Spleen (tissue), 11 donors: ENCODE measurements at regions not wholly inside any gene's neighbourhood (a gene's known extent, or its start where the extent isn't known, plus 50 kb on each side); places are given as distances from the start of the nearest gene placed in this dataset.

Experiments used
- DNase-seq: peaks from one replicate; pipeline ENCODE4 v3.0.0-alpha.2; 2020
- H3K27ac ChIP-seq, 8 donors: fragments of 200-600 bp; sonication (generic) in 7 of 8; 1 replicate in 4 of 8; 2 replicates in 4 of 8; pipeline versions ENCODE4 v1.5.0 to v1.8.0; 2016 to 2021; ENCODE audit warnings: inconsistent platforms in 4 of 8, mild to moderate bottlenecking in 4 of 8, moderate library complexity in 1 of 8
- H3K27me3 ChIP-seq, 7 donors: fragments of 200-600 bp; sonication (generic) in 6 of 7; replicated peaks in 1 of 7; 1 replicate in 4 of 7; 2 replicates in 3 of 7; pipeline versions ENCODE4 v1.5.0 to v1.8.0; 2016 to 2021; ENCODE audit warnings: inconsistent platforms in 3 of 7, mild to moderate bottlenecking in 1 of 7
- H3K36me3 ChIP-seq, 6 donors: fragments of 200-600 bp; sonication (generic) in 5 of 6; 1 replicate in 4 of 6; 2 replicates in 2 of 6; pipeline versions ENCODE4 v1.5.0 to v1.8.0; 2016 to 2021; ENCODE audit warnings: inconsistent platforms in 2 of 6
- H3K4me1 ChIP-seq, 6 donors: fragments of 200-600 bp; sonication (generic) in 5 of 6; 1 replicate in 3 of 6; 2 replicates in 3 of 6; pipeline versions ENCODE4 v1.5.0 to v1.8.0; 2016 to 2021; ENCODE audit warnings: inconsistent platforms in 3 of 6
- H3K4me3 ChIP-seq, 8 donors: fragments of 200-600 bp; sonication (generic) in 7 of 8; 1 replicate in 4 of 8; 2 replicates in 4 of 8; pipeline versions ENCODE4 v1.5.0 to v1.8.0; 2016 to 2021; ENCODE audit warnings: inconsistent platforms in 4 of 8, mild to moderate bottlenecking in 4 of 8, moderate library complexity in 2 of 8
- H3K9me3 ChIP-seq, 8 donors: fragments of 200-600 bp; sonication (generic) in 7 of 8; 1 replicate in 4 of 8; 2 replicates in 4 of 8; pipeline versions ENCODE4 v1.5.0 to v1.8.0; 2016 to 2021; ENCODE audit warnings: inconsistent platforms in 4 of 8
- POLR2A ChIP-seq, 3 donors: fragments of 450-650 bp; IDR thresholded peaks; one replicate each; pipeline ENCODE4 v1.5.1; 2017; ENCODE audit warnings: antibody characterized with exemption in 3 of 3, mild to moderate bottlenecking in 1 of 3
- POLR2AphosphoS5 ChIP-seq, 3 donors: sonication (generic); formaldehyde crosslinking; IDR thresholded peaks; one replicate each; pipeline ENCODE4 v1.5.1; 2017; ENCODE audit warnings: antibody characterized with exemption in 3 of 3
- WGBS, 5 donors: extraction: QIAGEN DNeasy Blood & Tissue Kit in 3 of 5; methylation state at CpG; one replicate each; pipeline versions ENCODE4 v1.1.5 to v1.1.7; 2013 to 2018; 5-methylcytosine and 5-hydroxymethylcytosine counted together
- intact Hi-C: fragments of 100-400 bp; cut with DNase I; formaldehyde crosslinking; loops from one replicate; pipeline ENCODE4 v1.15.0; 2023; ENCODE audit warnings: low total_unique reads
- TF ChIP-seq, protein P1 (sequence below), 11 experiments: fragments of 200-600 bp in 7 of 11; fragments of 450-650 bp in 4 of 11; sonication (generic) in 4 of 11; IDR thresholded peaks in 8 of 11; conservative IDR thresholded peaks in 3 of 11; 1 replicate in 7 of 11; 2 replicates in 4 of 11; pipeline versions ENCODE4 v1.4.0 to v1.8.0; 2016 to 2021; ENCODE audit warnings: antibody characterized with exemption in 11 of 11, inconsistent platforms in 4 of 11, mild to moderate bottlenecking in 1 of 11
- donor health status: healthy with polysubstance abuse.
- donor health status: DM: no; HTN: no; CAD: no; lungs with moderate emphysema.
- donor health status: DM: no; HTN: no; CAD: no.
- donor health status: Bipolar disorder and iron deficiency.
- donor health status: healthy.
- donor health status: DM: no; HTN: no; CAD: no.
- donor health status: DM: yes; HTN: yes; CAD: no.

DNA sequence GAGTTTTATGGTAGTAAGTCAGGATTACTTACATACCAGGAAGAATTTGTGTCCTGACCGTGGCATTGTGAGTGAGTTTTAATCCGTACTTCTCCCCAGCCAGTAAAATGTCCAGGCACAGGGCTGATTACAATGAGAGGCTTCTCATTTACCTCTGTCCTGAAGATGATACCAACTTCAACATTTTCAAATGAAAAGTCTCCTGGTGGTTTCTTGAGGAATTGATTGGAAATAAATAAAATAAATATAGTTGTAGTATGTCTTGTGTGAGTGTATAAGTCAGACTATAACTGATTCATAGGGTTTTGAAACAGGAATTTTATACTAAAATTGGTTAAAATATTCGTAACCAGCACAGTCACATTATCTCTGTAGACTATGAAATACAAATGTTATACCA, 382.5 kb downstream of the ETS1 start:
- no peak overlapping the region for H3K27ac ChIP-seq

DNA sequence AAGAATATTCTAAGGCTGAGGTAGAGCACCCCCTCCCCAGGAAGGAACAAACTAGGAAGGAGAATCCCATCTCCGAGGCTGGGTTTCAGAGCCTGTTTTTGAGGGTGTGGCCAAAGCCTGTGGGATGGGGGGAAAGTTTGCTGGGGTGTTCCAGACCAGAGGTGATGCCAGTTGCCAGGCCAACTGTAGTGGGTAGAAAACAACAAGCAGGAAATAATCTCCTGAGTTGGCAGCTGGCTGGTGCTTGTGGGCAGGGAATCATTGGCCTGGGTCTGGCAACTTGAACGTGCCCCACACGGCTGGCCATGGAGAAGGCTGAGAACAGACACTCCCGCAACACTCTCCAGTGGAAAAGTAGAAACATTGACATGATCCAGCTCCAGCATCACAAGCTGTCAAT, 385.6 kb downstream of the ETS1 start:
- intact Hi-C loops, result no loop called here
- DNase-seq, result no peak
- Histone ChIP-seq H3K4me3 (no peak overlapping the region), H3K9me3 (peaks cover 0 to 4% (median 0%) of the 10 kb centered on the region in 8 donors), H3K27me3 (no peaks in the 10 kb centered on the region), H3K4me1 (no peaks in the 10 kb centered on the region), H3K27ac (no peak overlapping the region), H3K36me3 (no peaks in the 10 kb centered on the region)
- 63 to 74% (median 67%) methylated on average over 4 of the region's 4 CpGs for WGBS, 5 donors
- TF ChIP-seq, protein P1, sequence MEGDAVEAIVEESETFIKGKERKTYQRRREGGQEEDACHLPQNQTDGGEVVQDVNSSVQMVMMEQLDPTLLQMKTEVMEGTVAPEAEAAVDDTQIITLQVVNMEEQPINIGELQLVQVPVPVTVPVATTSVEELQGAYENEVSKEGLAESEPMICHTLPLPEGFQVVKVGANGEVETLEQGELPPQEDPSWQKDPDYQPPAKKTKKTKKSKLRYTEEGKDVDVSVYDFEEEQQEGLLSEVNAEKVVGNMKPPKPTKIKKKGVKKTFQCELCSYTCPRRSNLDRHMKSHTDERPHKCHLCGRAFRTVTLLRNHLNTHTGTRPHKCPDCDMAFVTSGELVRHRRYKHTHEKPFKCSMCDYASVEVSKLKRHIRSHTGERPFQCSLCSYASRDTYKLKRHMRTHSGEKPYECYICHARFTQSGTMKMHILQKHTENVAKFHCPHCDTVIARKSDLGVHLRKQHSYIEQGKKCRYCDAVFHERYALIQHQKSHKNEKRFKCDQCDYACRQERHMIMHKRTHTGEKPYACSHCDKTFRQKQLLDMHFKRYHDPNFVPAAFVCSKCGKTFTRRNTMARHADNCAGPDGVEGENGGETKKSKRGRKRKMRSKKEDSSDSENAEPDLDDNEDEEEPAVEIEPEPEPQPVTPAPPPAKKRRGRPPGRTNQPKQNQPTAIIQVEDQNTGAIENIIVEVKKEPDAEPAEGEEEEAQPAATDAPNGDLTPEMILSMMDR (IDR thresholded peaks at IDR 0.05 in 8 of 11, conservative IDR thresholded peaks at IDR 0.05 in 3 of 11), result no peak
- TF ChIP-seq POLR2AphosphoS5 (IDR thresholded peaks at IDR 0.05), result no peak
- no peak for TF ChIP-seq POLR2A (IDR thresholded peaks at IDR 0.05)

More for the DNA sequence above, 382.5 kb downstream of the ETS1 start:
- Histone ChIP-seq H3K9me3 (peaks cover 0 to 5% (median 0%) of the 10 kb centered on the region in 8 donors), H3K4me3 (no peak overlapping the region), H3K27me3 (no peaks in the 10 kb centered on the region), H3K4me1 (peaks cover 0 to 6% (median 0%) of the 10 kb centered on the region in 6 donors), H3K36me3 (no peaks in the 10 kb centered on the region)
- DNase-seq, result no peak
- TF ChIP-seq POLR2A (IDR thresholded peaks at IDR 0.05) (no peak), POLR2AphosphoS5 (IDR thresholded peaks at IDR 0.05) (no peak)
- TF ChIP-seq, protein P1 (IDR thresholded peaks at IDR 0.05 in 8 of 11, conservative IDR thresholded peaks at IDR 0.05 in 3 of 11), result no peak
- intact Hi-C loops, result no loop called here
- 92 to 98% (median 95%) methylated on average over 3 of the region's 3 CpGs for WGBS, 5 donors

DNA sequence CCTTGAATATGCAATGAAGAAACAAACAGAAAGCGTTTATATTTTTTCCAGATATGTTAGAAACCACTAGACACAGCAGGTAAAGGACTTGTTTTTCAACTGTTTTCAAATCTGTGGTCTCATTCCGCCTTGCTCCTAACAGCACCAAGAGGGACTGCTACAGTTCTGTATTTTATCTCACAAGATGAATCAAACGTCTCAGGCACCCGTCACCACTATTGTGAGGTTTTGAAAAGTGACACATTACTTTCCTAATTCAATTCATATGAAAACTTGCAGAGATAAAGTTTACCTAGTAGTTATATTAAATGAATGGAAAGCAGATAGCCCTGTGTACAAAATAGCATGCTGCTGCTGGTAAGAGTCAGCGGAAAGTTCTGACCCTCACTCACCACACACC, 386.3 kb downstream of the ETS1 start:
- no peaks in the 10 kb centered on the region for H3K9me3 ChIP-seq
- DNase-seq, result no peak
- H3K4me1 ChIP-seq, result peaks cover 0 to 4% (median 0%) of the 10 kb centered on the region in 6 donors
- 83 to 94% (median 87%) methylated on average over 5 of the region's 5 CpGs for WGBS, 5 donors
- H3K4me3 ChIP-seq, result no peak overlapping the region
- H3K27me3 ChIP-seq, result no peaks in the 10 kb centered on the region
- no peaks in the 10 kb centered on the region for H3K36me3 ChIP-seq
- intact Hi-C loops, result no loop called here
- no peak overlapping the region for H3K27ac ChIP-seq
- TF ChIP-seq POLR2AphosphoS5 (IDR thresholded peaks at IDR 0.05), result no peak
- TF ChIP-seq, protein P1 (IDR thresholded peaks at IDR 0.05 in 8 of 11, conservative IDR thresholded peaks at IDR 0.05 in 3 of 11), result no peak

- Histone ChIP-seq H3K9me3 (no peaks in the 10 kb centered on the region), H3K36me3 (no peaks in the 10 kb centered on the region), H3K4me1 (peaks cover 0 to 9% (median 3%) of the 10 kb centered on the region in 6 donors), H3K4me3 (no peak overlapping the region), H3K27me3 (no peaks in the 10 kb centered on the region), H3K27ac (no peak overlapping the region)
- 64 to 87% (median 74%) methylated on average over 4 of the region's 4 CpGs for WGBS, 5 donors
- no peak for DNase-seq
- TF ChIP-seq POLR2A (IDR thresholded peaks at IDR 0.05), result no peak
- no peak for TF ChIP-seq POLR2AphosphoS5 (IDR thresholded peaks at IDR 0.05)
- TF ChIP-seq, protein P1 (IDR thresholded peaks at IDR 0.05 in 8 of 11, conservative IDR thresholded peaks at IDR 0.05 in 3 of 11), result no peak
- intact Hi-C loops, result no loop called here
These were observed 386.9 kb downstream of the ETS1 start for GRCh38 chr11:128200467-128200866.
